ENCODE measurements at regions not wholly inside any gene's neighbourhood (a gene's known extent, or its start where the extent isn't known, plus 50 kb on each side); places are given as distances from the start of the nearest gene placed in this dataset.

GRCh38 chr9:26077860-26078259, 399.6 kb upstream of the TUSC1 start:
- TF ChIP-seq CTCF (IDR thresholded peaks at IDR 0.05; ENCODE audit: low read depth, low read length, poor library complexity, severe bottlenecking) (no peak), EZH2phosphoT487 (IDR thresholded peaks at IDR 0.05; ENCODE audit: borderline replicate concordance, low read length) (no peak)
